GM21529 (cell line): ENCODE measurements at regions not wholly inside any gene's neighbourhood (a gene's known extent, or its start where the extent isn't known, plus 50 kb on each side); places are given as distances from the start of the nearest gene placed in this dataset.
A peak's percentile ranks its signal among the peaks of the same experiment; 100 is the strongest.
"Not testable (repeated sequence)": the region's sequence is repeated elsewhere in the genome, so short reads cannot be mapped to it uniquely, and the experiment has no call there.

Source experiments
- ATAC-seq: cut with Tn5 transposase; IDR thresholded peaks from one replicate; pipeline ENCODE4 v1.9.1; 2021; ENCODE audit not compliant: unreplicated experiment

DNA sequence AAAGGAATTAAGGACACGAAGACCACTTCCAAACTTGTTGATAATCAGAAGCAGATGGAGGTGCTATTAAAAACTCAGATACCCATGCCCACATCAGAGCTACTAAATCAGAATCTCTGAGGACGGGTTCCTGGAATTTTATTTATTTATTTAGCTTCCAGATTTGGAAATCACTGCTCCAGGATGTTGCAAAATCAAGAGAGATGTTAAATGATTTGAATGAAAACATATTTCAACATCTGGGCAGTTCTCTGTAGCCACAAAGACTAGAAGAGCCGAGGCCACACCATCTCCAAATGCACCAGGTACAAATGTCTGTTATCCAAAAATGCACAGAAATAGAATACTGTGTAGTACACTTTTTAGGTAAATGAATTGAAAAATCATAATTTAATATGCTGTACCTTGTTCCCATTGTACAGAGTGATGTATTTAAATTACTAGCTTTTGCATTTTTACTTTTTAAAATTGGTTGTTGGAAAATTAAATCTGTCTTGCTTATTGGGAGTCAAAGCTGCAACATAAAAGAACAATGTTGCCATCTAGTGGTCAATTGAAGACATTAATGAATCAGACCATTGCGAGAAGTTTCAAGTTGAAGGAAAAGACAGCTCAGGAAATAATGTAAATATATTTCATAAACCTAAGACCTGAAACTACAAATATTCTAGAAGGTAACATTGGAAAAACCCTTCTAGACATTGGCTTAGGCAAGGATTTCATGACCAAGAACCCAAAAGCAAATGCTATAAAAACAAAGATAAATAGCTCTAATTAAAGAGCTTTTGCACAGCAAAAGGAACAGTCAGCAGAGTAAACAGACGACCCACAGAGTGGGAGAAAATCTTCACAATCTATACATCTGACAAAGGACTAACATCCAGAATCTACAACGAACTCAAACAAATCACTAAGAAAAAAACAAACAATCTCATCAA, 151.3 kb upstream of the TTC29 start:
- no peak for ATAC-seq

DNA sequence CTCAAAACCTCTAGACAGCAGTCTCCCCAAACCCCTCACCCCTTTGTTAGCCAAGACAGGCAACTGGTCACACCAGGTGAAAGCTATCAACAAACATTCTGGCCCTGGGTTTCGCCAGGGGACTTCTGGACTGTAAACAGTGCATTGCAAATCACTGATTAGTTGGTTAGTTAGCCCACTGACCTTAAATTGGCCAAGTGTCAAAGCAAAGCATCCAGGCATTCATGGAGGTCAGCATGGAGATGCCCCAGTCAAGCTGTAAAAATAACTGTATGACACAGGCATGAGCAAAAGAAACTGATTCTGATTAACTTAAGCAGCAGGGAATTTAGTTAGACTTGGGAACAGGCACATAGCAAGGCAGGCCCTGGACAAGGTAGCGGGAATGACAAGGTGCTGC, 156.0 kb upstream of the TTC29 start:
- ATAC-seq = no peak

DNA sequence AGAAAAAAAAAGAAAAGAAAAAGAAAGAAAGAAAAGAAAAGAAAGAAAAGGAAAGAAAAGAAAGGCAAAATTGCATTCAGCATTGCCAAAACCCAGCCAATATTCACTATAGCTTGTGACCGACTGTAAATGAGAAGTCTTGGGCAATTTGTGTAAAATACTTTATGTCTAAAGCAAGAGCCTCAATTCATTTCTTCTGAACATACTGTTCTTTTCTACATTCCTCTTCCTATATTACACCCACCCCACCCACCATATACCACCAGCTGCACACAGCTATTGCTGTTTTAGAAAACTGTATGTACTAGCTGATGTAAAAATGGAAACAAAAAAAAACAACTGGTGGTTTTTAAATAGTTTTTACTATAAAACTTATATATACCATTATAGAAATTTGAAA, 156.9 kb upstream of the TTC29 start:
- ATAC-seq = no peak

DNA sequence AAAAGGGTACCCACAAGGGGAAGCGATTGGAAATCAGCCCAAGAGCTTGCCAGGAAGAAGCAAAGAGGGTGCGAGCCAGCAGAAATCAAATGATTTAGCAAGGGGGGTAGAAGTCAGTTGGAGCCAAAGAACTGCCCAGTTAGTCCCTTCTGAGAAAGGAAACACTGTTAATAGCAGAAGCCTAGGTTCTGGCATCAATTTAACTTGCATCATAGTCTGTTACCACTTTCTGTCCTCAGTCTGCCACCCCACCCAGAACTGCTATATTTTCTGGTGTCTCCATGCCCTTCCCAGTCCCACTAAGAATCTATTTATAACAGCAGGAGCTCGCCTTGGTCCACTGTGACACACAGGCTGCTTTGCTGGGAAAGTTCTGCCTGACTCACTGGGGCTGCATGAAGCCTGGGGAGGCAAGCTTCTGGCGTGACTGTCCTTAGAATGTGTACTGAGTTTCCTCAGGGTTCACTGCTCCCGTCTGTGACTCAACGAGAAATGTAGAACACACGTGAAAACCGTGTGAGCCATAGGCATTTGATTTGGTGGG, 157.8 kb upstream of the TTC29 start:
- ATAC-seq = no peak

- ATAC-seq = no peak
Measured at GRCh38 chr4:147104768-147105167, 159.1 kb upstream of the TTC29 start.

DNA sequence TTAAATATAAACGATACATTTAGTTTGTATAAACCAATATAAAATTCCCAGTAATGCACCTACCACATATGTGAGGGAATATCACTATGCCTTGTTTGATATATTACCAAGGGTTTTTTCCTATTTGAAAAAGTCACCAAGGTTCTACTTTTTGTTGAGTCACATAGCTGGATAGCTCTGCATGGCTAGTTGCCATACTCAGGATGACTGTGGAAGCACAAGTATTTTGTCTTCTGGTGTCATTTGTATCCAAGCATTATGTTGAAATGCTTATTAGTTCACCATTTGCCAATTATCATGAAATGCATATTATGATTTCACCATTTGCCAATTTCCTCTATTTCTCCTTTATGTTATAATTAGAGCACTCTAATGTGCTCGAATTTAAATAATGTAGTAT, 162.7 kb upstream of the TTC29 start:
- no peak for ATAC-seq

DNA sequence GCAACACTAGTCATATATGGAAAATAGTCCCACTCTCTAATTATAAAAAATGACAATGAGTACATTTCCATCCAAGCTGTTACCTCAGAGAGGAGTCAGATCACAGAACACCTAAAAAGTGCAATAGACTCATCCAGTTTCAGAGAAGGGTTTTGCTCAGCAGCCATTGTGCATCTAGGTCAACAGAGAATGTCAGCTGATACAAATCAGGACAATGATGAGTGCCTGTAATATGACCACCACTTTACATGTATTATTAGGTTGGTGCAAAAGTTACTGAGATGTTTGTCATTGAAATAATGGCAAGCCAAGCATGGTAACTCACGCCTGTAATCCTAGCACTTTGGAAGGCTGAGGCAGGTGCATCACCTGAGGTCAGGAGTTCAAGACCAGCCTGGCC, 164.1 kb upstream of the TTC29 start:
- ATAC-seq = no peak

DNA sequence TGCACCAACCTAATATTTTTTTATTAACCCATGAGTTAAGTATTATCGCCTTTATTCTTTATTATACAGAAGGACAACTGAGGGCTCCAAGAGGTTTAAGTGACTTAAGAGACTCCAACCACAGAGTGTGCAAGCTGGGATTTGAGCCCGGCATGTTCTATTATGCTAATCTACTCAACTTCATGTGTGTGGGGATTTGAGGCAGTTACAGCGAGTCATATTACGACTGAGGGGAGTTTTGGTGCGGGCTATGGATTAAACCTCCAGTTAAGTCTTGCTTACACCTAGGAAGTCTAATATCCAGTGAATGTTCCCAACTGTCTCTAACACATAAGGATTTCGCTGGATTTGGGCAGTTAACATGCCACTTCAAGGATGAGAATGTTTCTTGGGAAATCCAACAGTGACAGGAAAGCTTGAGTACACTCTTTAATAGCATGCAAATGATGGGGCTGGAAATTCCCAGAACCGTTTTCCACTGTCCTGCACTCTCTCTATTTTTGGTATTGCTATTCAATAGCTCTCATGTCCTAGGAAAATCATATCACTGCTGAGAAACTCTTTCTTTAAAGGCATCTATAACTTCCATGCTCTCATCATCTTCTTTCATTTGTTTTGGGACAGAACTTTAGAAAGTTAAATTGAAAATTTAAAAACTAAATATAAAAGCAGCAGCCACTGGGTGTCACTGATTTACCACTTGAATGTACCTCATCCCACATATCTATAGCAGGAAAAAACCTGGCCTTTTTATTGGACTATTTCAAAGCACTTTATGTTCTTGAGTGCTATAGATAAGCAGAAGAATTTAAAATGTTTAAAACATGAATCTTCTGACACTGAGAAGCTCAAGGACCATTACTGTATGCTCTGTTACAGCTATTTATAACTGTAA, 165.1 kb upstream of the TTC29 start:
- no peak for ATAC-seq

GRCh38 chr4:147112196-147112595, 166.5 kb upstream of the TTC29 start:
- ATAC-seq = not testable (repeated sequence)

GRCh38 chr4:147117431-147117830, 171.8 kb upstream of the TTC29 start:
- no peak for ATAC-seq

GRCh38 chr4:147118528-147118927, 172.9 kb upstream of the TTC29 start:
- peak; percentile 83 for ATAC-seq

GRCh38 chr4:147122685-147123084, 177.0 kb upstream of the TTC29 start:
- no peak for ATAC-seq

GRCh38 chr4:147123146-147123545, 177.5 kb upstream of the TTC29 start:
- ATAC-seq = no peak

- no peak for ATAC-seq
Measured at GRCh38 chr4:147128787-147129186, 183.1 kb upstream of the TTC29 start.

GRCh38 chr4:147129687-147130086, 184.0 kb upstream of the TTC29 start:
- no peak for ATAC-seq

DNA sequence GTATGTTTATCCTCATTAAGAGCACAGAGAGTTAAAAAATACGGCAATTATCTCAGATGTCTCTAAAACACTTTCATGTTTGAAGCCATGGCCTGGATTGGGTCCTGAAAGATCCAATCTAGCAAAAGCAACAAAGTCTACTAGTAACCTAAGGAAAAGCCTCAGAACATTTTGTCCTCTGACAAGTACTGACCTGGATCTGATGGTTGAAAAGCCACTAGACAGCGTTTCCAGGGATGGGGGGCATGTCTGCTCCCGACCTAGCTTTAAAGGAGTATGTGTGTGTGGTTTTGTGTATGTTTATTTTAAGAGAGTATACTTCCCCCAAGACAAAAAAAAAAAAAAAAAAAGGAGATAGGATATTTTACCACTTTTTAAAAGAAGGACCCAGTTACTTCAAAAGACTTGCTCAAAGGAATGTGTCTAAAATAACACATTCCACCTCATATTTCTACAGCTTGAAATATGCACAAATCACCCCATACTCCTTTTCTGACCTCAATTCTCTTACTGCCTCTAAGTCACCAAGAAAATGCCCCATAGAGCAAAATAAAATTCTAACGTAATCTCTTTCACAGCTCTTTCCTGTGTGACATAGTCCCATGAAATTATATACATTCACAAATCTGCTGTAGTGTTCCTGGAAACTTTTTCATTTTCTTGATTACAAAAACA, 189.0 kb upstream of the TTC29 start:
- ATAC-seq = no peak

- no peak for ATAC-seq
Measured at GRCh38 chr4:147136310-147136709, 190.6 kb upstream of the TTC29 start.

GRCh38 chr4:147136751-147137150, 191.1 kb upstream of the TTC29 start:
- no peak for ATAC-seq

GRCh38 chr4:147137280-147137679, 191.6 kb upstream of the TTC29 start:
- ATAC-seq = no peak

DNA sequence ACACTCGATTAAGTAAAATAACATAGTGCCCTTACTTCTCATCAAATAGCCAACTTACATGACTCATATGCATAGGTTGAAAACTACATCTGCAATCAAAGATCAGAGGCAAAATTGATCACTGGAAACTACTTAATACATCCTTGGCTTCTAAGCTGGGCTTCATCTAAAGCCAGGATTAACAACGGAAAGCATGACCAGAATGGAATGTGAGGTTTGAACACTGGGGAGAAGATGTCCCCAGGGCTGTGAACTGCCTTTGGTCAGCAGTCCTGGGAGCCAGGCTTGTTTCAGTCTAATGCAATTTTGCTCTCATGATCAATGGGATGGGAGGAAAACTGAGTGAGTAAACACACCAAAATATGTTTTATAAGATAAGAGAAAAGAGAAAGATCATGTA, 192.5 kb upstream of the TTC29 start:
- ATAC-seq = no peak
